ENCODE measurements at regions not wholly inside any gene's neighbourhood (a gene's known extent, or its start where the extent isn't known, plus 50 kb on each side); places are given as distances from the start of the nearest gene placed in this dataset.

DNA sequence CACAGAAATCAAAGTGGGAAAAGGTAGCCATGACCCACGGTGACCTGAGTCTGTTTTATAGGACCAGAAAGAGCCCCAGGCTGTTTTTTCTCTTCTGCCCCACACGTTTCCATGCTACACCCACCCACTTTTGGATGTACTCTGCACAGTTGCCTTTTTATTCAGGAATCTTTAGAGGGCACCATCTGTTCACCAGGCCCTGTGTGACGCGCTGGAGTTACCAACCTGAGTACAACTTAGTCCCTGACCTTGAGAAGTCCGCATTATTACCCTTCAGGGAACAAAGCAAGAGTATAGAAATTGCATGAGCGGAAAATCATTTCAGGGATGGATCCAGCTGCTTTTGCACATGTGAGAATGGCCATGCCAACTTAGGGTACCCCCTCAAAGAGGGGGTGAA lies 207.8 kb upstream of the GATB start:
- TF ChIP-seq, protein P1, sequence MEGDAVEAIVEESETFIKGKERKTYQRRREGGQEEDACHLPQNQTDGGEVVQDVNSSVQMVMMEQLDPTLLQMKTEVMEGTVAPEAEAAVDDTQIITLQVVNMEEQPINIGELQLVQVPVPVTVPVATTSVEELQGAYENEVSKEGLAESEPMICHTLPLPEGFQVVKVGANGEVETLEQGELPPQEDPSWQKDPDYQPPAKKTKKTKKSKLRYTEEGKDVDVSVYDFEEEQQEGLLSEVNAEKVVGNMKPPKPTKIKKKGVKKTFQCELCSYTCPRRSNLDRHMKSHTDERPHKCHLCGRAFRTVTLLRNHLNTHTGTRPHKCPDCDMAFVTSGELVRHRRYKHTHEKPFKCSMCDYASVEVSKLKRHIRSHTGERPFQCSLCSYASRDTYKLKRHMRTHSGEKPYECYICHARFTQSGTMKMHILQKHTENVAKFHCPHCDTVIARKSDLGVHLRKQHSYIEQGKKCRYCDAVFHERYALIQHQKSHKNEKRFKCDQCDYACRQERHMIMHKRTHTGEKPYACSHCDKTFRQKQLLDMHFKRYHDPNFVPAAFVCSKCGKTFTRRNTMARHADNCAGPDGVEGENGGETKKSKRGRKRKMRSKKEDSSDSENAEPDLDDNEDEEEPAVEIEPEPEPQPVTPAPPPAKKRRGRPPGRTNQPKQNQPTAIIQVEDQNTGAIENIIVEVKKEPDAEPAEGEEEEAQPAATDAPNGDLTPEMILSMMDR (conservative IDR thresholded peaks at IDR 0.05; ENCODE audit: low read depth, low read length) = no peak
- TF ChIP-seq EZH2phosphoT487 (IDR thresholded peaks at IDR 0.05; ENCODE audit: borderline replicate concordance, low read length) = no peak

All from PC-3 (cell line).